ENCODE measurements at regions not wholly inside any gene's neighbourhood (a gene's known extent, or its start where the extent isn't known, plus 50 kb on each side); places are given as distances from the start of the nearest gene placed in this dataset.
"Not testable (repeated sequence)": the region's sequence is repeated elsewhere in the genome, so short reads cannot be mapped to it uniquely, and the experiment has no call there.

- not testable (repeated sequence) for DNase-seq (ENCODE audit: low read depth in 2 of 2)
These were observed 139.3 kb downstream of the USP22 start for GRCh38 chr17:20903549-20903948.

- peak; percentile 65 to 75 for DNase-seq (ENCODE audit: low read depth in 2 of 2)
These were observed 134.2 kb downstream of the USP22 start for GRCh38 chr17:20908313-20909267.

- DNase-seq (ENCODE audit: low read depth in 2 of 2), result no peak
These were observed 128.2 kb downstream of the USP22 start for GRCh38 chr17:20914658-20915057.

GRCh38 chr17:20916383-20916782, 126.4 kb downstream of the USP22 start:
- DNase-seq (ENCODE audit: low read depth in 2 of 2), result no peak

- DNase-seq (ENCODE audit: low read depth in 2 of 2), result not testable (repeated sequence)
These were observed 125.1 kb downstream of the USP22 start for GRCh38 chr17:20917610-20918306.

GRCh38 chr17:20920095-20920814, 122.6 kb downstream of the USP22 start:
- DNase-seq (ENCODE audit: low read depth in 2 of 2), result no peak

GRCh38 chr17:20920815-20921199, 122.0 kb downstream of the USP22 start:
- no peak for DNase-seq (ENCODE audit: low read depth in 2 of 2)

- no peak for DNase-seq (ENCODE audit: low read depth in 2 of 2)
These were observed 120.6 kb downstream of the USP22 start for GRCh38 chr17:20922128-20922670.

- no peak for DNase-seq (ENCODE audit: low read depth in 2 of 2)
These were observed 118.5 kb downstream of the USP22 start for GRCh38 chr17:20924306-20924705.

GRCh38 chr17:20925091-20925490, 117.7 kb downstream of the USP22 start:
- no peak for DNase-seq (ENCODE audit: low read depth in 2 of 2)

GRCh38 chr17:20925954-20926353, 116.9 kb downstream of the USP22 start:
- no peak for DNase-seq (ENCODE audit: low read depth in 2 of 2)

GRCh38 chr17:20926532-20926931, 116.3 kb downstream of the USP22 start:
- DNase-seq (ENCODE audit: low read depth in 2 of 2), result no peak

GRCh38 chr17:20927308-20927977, 115.4 kb downstream of the USP22 start:
- no peak for DNase-seq (ENCODE audit: low read depth in 2 of 2)

- no peak for DNase-seq (ENCODE audit: low read depth in 2 of 2)
These were observed 113.5 kb downstream of the USP22 start for GRCh38 chr17:20929334-20929733.

GRCh38 chr17:20930081-20930760, 112.6 kb downstream of the USP22 start:
- no peak for DNase-seq (ENCODE audit: low read depth in 2 of 2)

GRCh38 chr17:20933040-20933439, 109.8 kb downstream of the USP22 start:
- not testable (repeated sequence) for DNase-seq (ENCODE audit: low read depth in 2 of 2)

GRCh38 chr17:20934288-20934687, 108.5 kb downstream of the USP22 start:
- no peak for DNase-seq (ENCODE audit: low read depth in 2 of 2)

GRCh38 chr17:20935740-20936139, 107.1 kb downstream of the USP22 start:
- DNase-seq (ENCODE audit: low read depth in 2 of 2), result no peak

GRCh38 chr17:20938244-20938643, 104.6 kb downstream of the USP22 start:
- no peak for DNase-seq (ENCODE audit: low read depth in 2 of 2)

- DNase-seq (ENCODE audit: low read depth in 2 of 2), result no peak
These were observed 103.7 kb downstream of the USP22 start for GRCh38 chr17:20938988-20939615.
